PC-9 (cell line): ENCODE measurements at regions not wholly inside any gene's neighbourhood (a gene's known extent, or its start where the extent isn't known, plus 50 kb on each side); places are given as distances from the start of the nearest gene placed in this dataset.

Experiments
- EZH2 ChIP-seq: fragments of 200-600 bp; sonication (generic); IDR thresholded peaks from 2 replicates; pipeline ENCODE4 v1.8.0; 2017; ENCODE audit warnings: antibody characterized with exemption, low read depth
- TF ChIP-seq, protein P1 (sequence below): fragments of 200-600 bp; sonication (generic); conservative IDR thresholded peaks from 2 replicates; pipeline ENCODE4 v1.6.1; 2017; ENCODE audit warnings: mixed run types, antibody characterized with exemption, mild to moderate bottlenecking, moderate library complexity

DNA sequence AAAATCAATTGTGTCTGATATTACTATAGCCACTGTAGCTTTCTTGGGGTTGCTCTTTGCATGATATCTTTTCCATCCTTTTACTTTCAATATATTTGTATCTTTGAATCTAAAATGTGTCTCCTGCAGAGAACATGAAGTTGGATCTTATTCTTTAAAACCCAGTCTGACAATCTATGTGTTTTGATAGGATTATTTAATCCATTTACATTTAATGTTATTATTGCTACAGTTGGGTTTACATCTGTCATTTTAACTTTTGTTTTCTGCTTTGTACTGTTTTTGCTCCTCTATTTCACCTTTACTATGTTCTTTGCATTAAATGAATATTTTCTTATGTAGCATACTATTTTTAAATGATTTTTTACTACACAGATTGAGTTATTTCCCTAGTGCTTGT is 230.9 kb downstream of the ANTXR2 start:
- no peak for TF ChIP-seq EZH2
- TF ChIP-seq, protein P1, sequence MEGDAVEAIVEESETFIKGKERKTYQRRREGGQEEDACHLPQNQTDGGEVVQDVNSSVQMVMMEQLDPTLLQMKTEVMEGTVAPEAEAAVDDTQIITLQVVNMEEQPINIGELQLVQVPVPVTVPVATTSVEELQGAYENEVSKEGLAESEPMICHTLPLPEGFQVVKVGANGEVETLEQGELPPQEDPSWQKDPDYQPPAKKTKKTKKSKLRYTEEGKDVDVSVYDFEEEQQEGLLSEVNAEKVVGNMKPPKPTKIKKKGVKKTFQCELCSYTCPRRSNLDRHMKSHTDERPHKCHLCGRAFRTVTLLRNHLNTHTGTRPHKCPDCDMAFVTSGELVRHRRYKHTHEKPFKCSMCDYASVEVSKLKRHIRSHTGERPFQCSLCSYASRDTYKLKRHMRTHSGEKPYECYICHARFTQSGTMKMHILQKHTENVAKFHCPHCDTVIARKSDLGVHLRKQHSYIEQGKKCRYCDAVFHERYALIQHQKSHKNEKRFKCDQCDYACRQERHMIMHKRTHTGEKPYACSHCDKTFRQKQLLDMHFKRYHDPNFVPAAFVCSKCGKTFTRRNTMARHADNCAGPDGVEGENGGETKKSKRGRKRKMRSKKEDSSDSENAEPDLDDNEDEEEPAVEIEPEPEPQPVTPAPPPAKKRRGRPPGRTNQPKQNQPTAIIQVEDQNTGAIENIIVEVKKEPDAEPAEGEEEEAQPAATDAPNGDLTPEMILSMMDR, result no peak
